Activated CD4-positive, alpha-beta T cell treated with anti-CD3 and anti-CD28 coated beads for 24 hours (primary cell): ENCODE measurements at regions not wholly inside any gene's neighbourhood (a gene's known extent, or its start where the extent isn't known, plus 50 kb on each side); places are given as distances from the start of the nearest gene placed in this dataset.
"Not testable (repeated sequence)": the region's sequence is repeated elsewhere in the genome, so short reads cannot be mapped to it uniquely, and the experiment has no call there.

ENCODE experiments used
- DNase-seq, 2 donors: peaks; one replicate each; pipeline ENCODE4 v3.0.0-alpha.2; 2020; ENCODE audit warnings: low read depth in 2 of 2

GRCh38 chr7:150046290-150047194 lies 172.8 kb downstream of the ATP6V0E2 start:
- not testable (repeated sequence) for DNase-seq

GRCh38 chr7:150047329-150047728 lies 173.6 kb downstream of the ATP6V0E2 start:
- DNase-seq: not testable (repeated sequence)

GRCh38 chr7:150047772-150048171 lies 174.0 kb downstream of the ATP6V0E2 start:
- DNase-seq: not testable (repeated sequence)

GRCh38 chr7:150048244-150049011 lies 174.7 kb downstream of the ATP6V0E2 start:
- DNase-seq: not testable (repeated sequence)

- DNase-seq: not testable (repeated sequence)
Measured at GRCh38 chr7:150049012-150049655, 175.4 kb downstream of the ATP6V0E2 start.

- DNase-seq: not testable (repeated sequence)
Measured at GRCh38 chr7:150053396-150053795, 179.6 kb downstream of the ATP6V0E2 start.

GRCh38 chr7:150054242-150054641 lies 180.5 kb downstream of the ATP6V0E2 start:
- not testable (repeated sequence) for DNase-seq

- DNase-seq: peak; percentile 87 to 92
Measured at GRCh38 chr7:150060259-150061221, 186.8 kb downstream of the ATP6V0E2 start.

- not testable (repeated sequence) for DNase-seq
Measured at GRCh38 chr7:150063195-150063594, 189.4 kb downstream of the ATP6V0E2 start.

GRCh38 chr7:150069555-150070313 lies 196.0 kb downstream of the ATP6V0E2 start:
- DNase-seq: not testable (repeated sequence)

GRCh38 chr7:150077543-150077942 lies 203.8 kb downstream of the ATP6V0E2 start:
- not testable (repeated sequence) for DNase-seq

- not testable (repeated sequence) for DNase-seq
Measured at GRCh38 chr7:150081865-150082264, 208.1 kb downstream of the ATP6V0E2 start.

- DNase-seq: not testable (repeated sequence)
Measured at GRCh38 chr7:150084724-150085123, 211.0 kb downstream of the ATP6V0E2 start.

- DNase-seq: not testable (repeated sequence)
Measured at GRCh38 chr7:150087478-150087877, 213.7 kb downstream of the ATP6V0E2 start.

- DNase-seq: not testable (repeated sequence)
Measured at GRCh38 chr7:150089139-150089538, 215.4 kb downstream of the ATP6V0E2 start.

GRCh38 chr7:150090776-150091175 lies 217.0 kb downstream of the ATP6V0E2 start:
- DNase-seq: not testable (repeated sequence)

GRCh38 chr7:150093897-150094296 lies 220.1 kb downstream of the ATP6V0E2 start:
- DNase-seq: not testable (repeated sequence)

GRCh38 chr7:150096213-150096994 lies 222.6 kb downstream of the ATP6V0E2 start:
- DNase-seq: not testable (repeated sequence)

GRCh38 chr7:150098592-150098991 lies 224.6 kb upstream of the LRRC61 start:
- not testable (repeated sequence) for DNase-seq
